ENCODE measurements at regions not wholly inside any gene's neighbourhood (a gene's known extent, or its start where the extent isn't known, plus 50 kb on each side); places are given as distances from the start of the nearest gene placed in this dataset.

- TF ChIP-seq CTCF (IDR thresholded peaks at IDR 0.05; ENCODE audit: low read length) (no peak), EZH2 (optimal IDR thresholded peaks at IDR 0.05; ENCODE audit: low read depth, low read length) (no peak)
Measured at GRCh38 chr3:167883452-167883851, 147.9 kb downstream of the SERPINI1 start.
